HCT116 (cell line): ENCODE measurements at regions not wholly inside any gene's neighbourhood (a gene's known extent, or its start where the extent isn't known, plus 50 kb on each side); places are given as distances from the start of the nearest gene placed in this dataset.

Experiments
- ATAC-seq: fragments of 200-7000 bp; cut with Tn5 transposase; 2 replicates; pipeline ENCODE4 v1.9.1; 2020; ENCODE audit warnings: mild to moderate bottlenecking, moderate library complexity
- BruUV-seq: library from RNA; stranded (reverse); fragments of 400-500 nt; replicated peaks from 2 replicates; lab custom pipeline; 2021; lab: Mats Ljungman, UMichigan
- CTCF ChIA-PET: fragments of 300-600 bp; sonication (Branson Sonifier 250); formaldehyde crosslinking; loops from one replicate; lab custom pipeline; 2021; ENCODE audit warnings: antibody characterized with exemption; lab: Charles Lee
- POLR2A ChIA-PET: fragments of 300-600, 350-600 bp; sonication (Branson Sonifier 250); formaldehyde crosslinking; loops from one replicate; lab custom pipeline; 2021; ENCODE audit warnings: antibody characterized with exemption; lab: Charles Lee
- RAD21 ChIA-PET, 2 experiments: fragments of 300-600 bp; sonication (Branson Sonifier 250); formaldehyde crosslinking; loops; one replicate each; lab custom pipeline; 2023; ENCODE audit warnings: low total read pairs in 2 of 2; ENCODE audit not compliant: uncharacterized antibody in 2 of 2, unreplicated experiment in 2 of 2, low non-redundant PET in 1 of 2; lab: Charles Lee
- DNase-seq: peaks from one replicate; pipeline ENCODE4 v3.0.0-alpha.2; 2010; ENCODE audit warnings: low read depth, low spot score
- H2AFZ ChIP-seq: fragments of 200-600 bp; shearing (Covaris generic), sonication (generic); 2 replicates; pipeline ENCODE4 v1.6.1; 2017; ENCODE audit warnings: low read depth, mixed run types, mixed read lengths, antibody characterized with exemption, low read length; ENCODE audit not compliant: poor library complexity, severe bottlenecking
- H3K27ac ChIP-seq: 2 replicates; pipeline ENCODE4 v1.5.1; 2012; ENCODE audit warnings: low read depth, low read length
- H3K27me3 ChIP-seq: fragments of 200-600 bp; sonication (generic); 2 replicates; pipeline ENCODE4 v1.6.1; 2016; ENCODE audit warnings: mixed run types, low read length, mixed read lengths; ENCODE audit not compliant: insufficient read depth
- H3K36me3 ChIP-seq, 2 experiments: fragments of 200-500 bp in 1 of 2; fragments of 200-600 bp in 1 of 2; sonication (Bioruptor generic) in 1 of 2; sonication (generic) in 1 of 2; 2 replicates each; pipeline versions ENCODE4 v1.5.1 to v1.6.1; 2014 to 2016; ENCODE audit warnings: low read length in 2 of 2, inconsistent platforms in 1 of 2, mixed read lengths in 1 of 2, mixed run types in 1 of 2; ENCODE audit not compliant: insufficient read depth in 2 of 2, control insufficient read depth in 1 of 2
- H3K4me1 ChIP-seq, 2 experiments: fragments of 200-600 bp in 1 of 2; sonication (generic) in 1 of 2; 2 replicates each; pipeline versions ENCODE4 v1.5.1 to v1.6.1; 2012 to 2017; ENCODE audit warnings: low read length in 2 of 2, inconsistent platforms in 1 of 2, mild to moderate bottlenecking in 1 of 2, mixed read lengths in 1 of 2, mixed run types in 1 of 2, moderate library complexity in 1 of 2; ENCODE audit not compliant: insufficient read depth in 2 of 2, control insufficient read depth in 1 of 2
- H3K4me2 ChIP-seq: fragments of 200-600 bp; sonication (generic); 2 replicates; pipeline ENCODE4 v1.6.1; 2017; ENCODE audit warnings: mixed run types, low read length, mixed read lengths
- H3K4me3 ChIP-seq, 2 experiments: fragments of 200-600 bp in 1 of 2; sonication (generic) in 1 of 2; replicated peaks in 1 of 2; 2 replicates each; pipeline ENCODE4 v1.5.1; 2011 to 2016; ENCODE audit warnings: low read length in 2 of 2, control low read depth in 1 of 2, low read depth in 1 of 2, mild to moderate bottlenecking in 1 of 2, mixed read lengths in 1 of 2, mixed run types in 1 of 2
- H3K79me2 ChIP-seq: fragments of 200-600 bp; sonication (generic); 2 replicates; pipeline ENCODE4 v1.6.1; 2017; ENCODE audit warnings: mild to moderate bottlenecking, mixed run types, low read length, moderate library complexity, mixed read lengths; ENCODE audit not compliant: insufficient read depth
- H3K9ac ChIP-seq: fragments of 200-600 bp; sonication (generic); 2 replicates; pipeline ENCODE4 v1.6.1; 2016; ENCODE audit warnings: low read length, mixed read lengths
- H3K9me2 ChIP-seq: fragments of 200-600 bp; sonication (generic), shearing (Covaris generic); 2 replicates; pipeline ENCODE4 v1.6.1; 2017; ENCODE audit warnings: mixed run types, mild to moderate bottlenecking, moderate library complexity; ENCODE audit not compliant: insufficient read depth
- H3K9me3 ChIP-seq, 2 experiments: fragments of 200-500 bp in 1 of 2; fragments of 200-600 bp in 1 of 2; sonication (Bioruptor generic) in 1 of 2; sonication (generic) in 1 of 2; 2 replicates each; pipeline ENCODE4 v1.6.1; 2014 to 2017; ENCODE audit warnings: low read length in 2 of 2, mixed read lengths in 2 of 2, inconsistent platforms in 1 of 2, low read depth in 1 of 2, mild to moderate bottlenecking in 1 of 2, mixed run types in 1 of 2, moderate library complexity in 1 of 2; ENCODE audit not compliant: control insufficient read depth in 1 of 2, insufficient read depth in 1 of 2
- H4K20me1 ChIP-seq: fragments of 200-600 bp; sonication (generic), shearing (Covaris generic); 2 replicates; pipeline ENCODE4 v1.6.1; 2017; ENCODE audit warnings: mixed run types, mild to moderate bottlenecking, moderate library complexity; ENCODE audit not compliant: insufficient read depth
- CEBPB ChIP-seq: IDR thresholded peaks from 2 replicates; pipeline ENCODE4 v1.6.1; 2012; ENCODE audit warnings: low read depth
- CTCF ChIP-seq, 3 experiments: fragments of 200-600 bp in 1 of 3; sonication (generic) in 1 of 3; IDR thresholded peaks in 2 of 3; conservative IDR thresholded peaks in 1 of 3; 2 replicates each; pipeline ENCODE4 v1.5.1; 2012 to 2017; ENCODE audit warnings: low read depth in 2 of 3, low read length in 2 of 3, antibody characterized with exemption in 1 of 3, borderline replicate concordance in 1 of 3, control low read depth in 1 of 3, mild to moderate bottlenecking in 1 of 3, mixed read lengths in 1 of 3, mixed run types in 1 of 3, moderate library complexity in 1 of 3; ENCODE audit not compliant: insufficient read depth in 1 of 3
- EGR1 ChIP-seq: IDR thresholded peaks from 2 replicates; pipeline ENCODE4 v1.6.1; 2012; ENCODE audit warnings: low read depth
- EZH2phosphoT487 ChIP-seq: fragments of 200-600 bp; IDR thresholded peaks from 2 replicates; pipeline ENCODE4 v1.6.1; 2018; ENCODE audit warnings: antibody characterized with exemption, borderline replicate concordance
- FOSL1 ChIP-seq: IDR thresholded peaks from 2 replicates; pipeline ENCODE4 v1.6.1; 2012; ENCODE audit warnings: low read depth
- POLR2A ChIP-seq: IDR thresholded peaks from 2 replicates; pipeline ENCODE4 v1.7.0; 2011; ENCODE audit warnings: borderline replicate concordance; ENCODE audit not compliant: insufficient read depth, insufficient read length; ENCODE audit errors: extremely low read depth
- RAD21 ChIP-seq: IDR thresholded peaks from 2 replicates; pipeline ENCODE4 v1.6.1; 2012; ENCODE audit warnings: low read depth, mild to moderate bottlenecking
- SP1 ChIP-seq: IDR thresholded peaks from 2 replicates; pipeline ENCODE4 v1.6.1; 2012; ENCODE audit warnings: low read depth
- SRF ChIP-seq: IDR thresholded peaks from 2 replicates; pipeline ENCODE4 v1.6.1; 2012; ENCODE audit warnings: low read depth
- ZFX ChIP-seq: fragments of 450-650 bp; IDR thresholded peaks from 2 replicates; pipeline ENCODE4 v1.6.1; 2017
- ZNF274 ChIP-seq: fragments of 200-500 bp; sonication (Bioruptor generic); IDR thresholded peaks from 2 replicates; pipeline ENCODE4 v1.6.1; 2014; ENCODE audit warnings: mild to moderate bottlenecking, low read depth, low read length, inconsistent platforms
- intact Hi-C: fragments of 100-400 bp; cut with micrococcal nuclease; formaldehyde crosslinking; loops from 2 replicates; pipeline ENCODE4 v1.10.0; 2022
- TF ChIP-seq, protein P1 (sequence below): IDR thresholded peaks from 2 replicates; pipeline ENCODE4 v1.6.1; 2012

DNA sequence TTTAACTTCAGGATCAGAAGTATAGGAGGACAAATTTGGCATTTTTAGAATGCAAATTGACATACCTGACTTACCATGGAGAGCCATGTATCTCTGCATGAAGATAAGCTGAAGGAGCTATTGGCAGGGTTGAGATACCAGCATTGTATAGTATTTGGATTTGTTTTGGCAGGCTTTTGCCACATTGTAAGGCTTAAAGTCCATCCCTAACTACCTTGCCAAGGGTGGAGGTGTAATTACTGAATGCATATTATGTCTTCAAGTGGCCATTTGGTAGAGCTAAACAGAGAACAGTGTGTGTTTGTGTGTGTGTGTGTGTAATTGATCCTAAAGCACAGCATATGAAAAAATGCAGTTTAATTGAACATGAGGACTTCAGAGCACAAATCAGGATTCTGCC is 324.7 kb downstream of the FAM170A start:
- H3K79me2 ChIP-seq: no peaks in the 10 kb centered on the region
- H3K27ac ChIP-seq: no peak overlapping the region
- no peaks in the 10 kb centered on the region for H3K9me2 ChIP-seq
- no peak overlapping the region for H3K4me2 ChIP-seq
- ATAC-seq (no peak), DNase-seq (no peak)
- ChIA-PET POLR2A (no interaction called here), CTCF (no interaction called here), RAD21 (no interaction called here)
- no TSS peak for BruUV-seq
- no peak overlapping the region for H2AFZ ChIP-seq
- H3K4me1 ChIP-seq: no peaks in the 10 kb centered on the region
- intact Hi-C loops: no loop called here
- H3K27me3 ChIP-seq: no peaks in the 10 kb centered on the region
- no peak overlapping the region for H3K9ac ChIP-seq
- no peak for TF ChIP-seq SRF
- no peak overlapping the region for H3K4me3 ChIP-seq
- H4K20me1 ChIP-seq: no peaks in the 10 kb centered on the region
- no peaks in the 10 kb centered on the region for H3K36me3 ChIP-seq
- H3K9me3 ChIP-seq: peaks cover 0 to 4% of the 10 kb centered on the region in 2 experiments; a peak in 1 of 4 replicates

GRCh38 chr5:119961993-119962392 is 332.6 kb downstream of the FAM170A start:
- Histone ChIP-seq H3K79me2 (no peaks in the 10 kb centered on the region), H4K20me1 (no peaks in the 10 kb centered on the region), H3K4me2 (no peak overlapping the region), H3K27ac (no peak overlapping the region), H3K36me3 (no peaks in the 10 kb centered on the region), H3K9me3 (no peaks in the 10 kb centered on the region), H2AFZ (no peak overlapping the region), H3K4me1 (no peaks in the 10 kb centered on the region), H3K9ac (no peak overlapping the region), H3K27me3 (no peaks in the 10 kb centered on the region), H3K9me2 (no peaks in the 10 kb centered on the region), H3K4me3 (no peak overlapping the region)
- intact Hi-C loops: no loop called here
- RAD21 ChIA-PET: no interaction called here
- no peak for ATAC-seq
- BruUV-seq: no TSS peak
- TF ChIP-seq FOSL1 (no peak), CEBPB (no peak), CTCF (IDR thresholded peaks at IDR 0.05 in 2 of 3, conservative IDR thresholded peaks at IDR 0.05 in 1 of 3; ENCODE audit: borderline replicate concordance in 1 of 3, insufficient read depth in 1 of 3, low read depth in 2 of 3, low read length in 2 of 3) (no peak), SP1 (no peak), ZNF274 (no peak), RAD21 (no peak), EGR1 (no peak), POLR2A (no peak), EZH2phosphoT487 (no peak), ZFX (no peak)
- TF ChIP-seq, protein P1, sequence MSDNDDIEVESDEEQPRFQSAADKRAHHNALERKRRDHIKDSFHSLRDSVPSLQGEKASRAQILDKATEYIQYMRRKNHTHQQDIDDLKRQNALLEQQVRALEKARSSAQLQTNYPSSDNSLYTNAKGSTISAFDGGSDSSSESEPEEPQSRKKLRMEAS: no peak
- POLR2A ChIA-PET: no interaction called here
- CTCF ChIA-PET: no interaction called here
- no peak for DNase-seq
